GM12891 (cell line): ENCODE measurements at regions not wholly inside any gene's neighbourhood (a gene's known extent, or its start where the extent isn't known, plus 50 kb on each side); places are given as distances from the start of the nearest gene placed in this dataset.

Source experiments
- POLR2A ChIP-seq: IDR thresholded peaks from 2 replicates; pipeline ENCODE4 v1.6.1; 2011; ENCODE audit warnings: low read depth, low read length, control low read depth
- POLR2AphosphoS5 ChIP-seq: IDR thresholded peaks from 2 replicates; pipeline ENCODE4 v1.6.1; 2011; ENCODE audit warnings: low read depth, low read length, control low read depth
- TAF1 ChIP-seq: IDR thresholded peaks from 2 replicates; pipeline ENCODE4 v1.6.1; 2011; ENCODE audit warnings: low read depth, low read length, control low read depth

DNA sequence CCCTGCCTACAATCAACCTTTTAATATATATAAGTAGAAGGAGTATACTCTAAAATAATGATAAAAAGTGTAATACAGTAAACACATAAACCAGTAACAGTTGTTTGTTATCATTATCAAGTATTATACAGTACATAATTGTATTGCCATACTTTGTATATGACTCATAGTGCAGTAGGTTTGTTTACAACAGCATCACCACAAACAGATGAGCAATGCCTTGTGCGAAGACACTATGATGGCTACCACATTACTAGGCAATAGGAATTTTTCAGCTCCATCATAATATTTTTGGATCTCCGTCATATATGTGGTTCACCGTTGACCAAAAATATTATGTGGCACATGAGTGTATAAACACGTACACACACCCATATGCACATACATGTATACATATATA lies 69.7 kb upstream of the APC start:
- TF ChIP-seq POLR2AphosphoS5 (no peak), POLR2A (no peak), TAF1 (no peak)
